ENCODE measurements at regions not wholly inside any gene's neighbourhood (a gene's known extent, or its start where the extent isn't known, plus 50 kb on each side); places are given as distances from the start of the nearest gene placed in this dataset.
"Not testable (repeated sequence)": the region's sequence is repeated elsewhere in the genome, so short reads cannot be mapped to it uniquely, and the experiment has no call there.

DNA sequence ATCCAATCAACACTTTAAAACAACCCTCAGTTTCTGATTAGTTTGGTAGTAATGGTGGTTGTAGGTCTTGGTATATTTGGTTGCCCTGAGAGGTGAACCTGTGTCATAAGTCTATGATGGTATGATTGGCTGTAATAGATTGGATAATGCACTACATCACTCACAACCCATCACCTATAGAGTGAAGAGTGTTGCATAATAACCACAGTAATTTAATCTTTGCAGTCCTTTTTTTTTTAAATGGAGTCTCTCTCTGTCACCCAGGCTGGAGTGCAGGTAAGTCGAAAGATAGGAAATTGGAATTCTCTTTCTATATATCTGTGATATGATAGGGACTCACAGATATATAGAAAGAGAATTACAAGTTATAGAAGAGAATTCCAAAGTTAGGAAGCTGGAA is 133.4 kb upstream of the PGR start:
- DNase-seq (ENCODE audit: extremely low read depth, low read depth) = no peak
- TF ChIP-seq, protein P1, sequence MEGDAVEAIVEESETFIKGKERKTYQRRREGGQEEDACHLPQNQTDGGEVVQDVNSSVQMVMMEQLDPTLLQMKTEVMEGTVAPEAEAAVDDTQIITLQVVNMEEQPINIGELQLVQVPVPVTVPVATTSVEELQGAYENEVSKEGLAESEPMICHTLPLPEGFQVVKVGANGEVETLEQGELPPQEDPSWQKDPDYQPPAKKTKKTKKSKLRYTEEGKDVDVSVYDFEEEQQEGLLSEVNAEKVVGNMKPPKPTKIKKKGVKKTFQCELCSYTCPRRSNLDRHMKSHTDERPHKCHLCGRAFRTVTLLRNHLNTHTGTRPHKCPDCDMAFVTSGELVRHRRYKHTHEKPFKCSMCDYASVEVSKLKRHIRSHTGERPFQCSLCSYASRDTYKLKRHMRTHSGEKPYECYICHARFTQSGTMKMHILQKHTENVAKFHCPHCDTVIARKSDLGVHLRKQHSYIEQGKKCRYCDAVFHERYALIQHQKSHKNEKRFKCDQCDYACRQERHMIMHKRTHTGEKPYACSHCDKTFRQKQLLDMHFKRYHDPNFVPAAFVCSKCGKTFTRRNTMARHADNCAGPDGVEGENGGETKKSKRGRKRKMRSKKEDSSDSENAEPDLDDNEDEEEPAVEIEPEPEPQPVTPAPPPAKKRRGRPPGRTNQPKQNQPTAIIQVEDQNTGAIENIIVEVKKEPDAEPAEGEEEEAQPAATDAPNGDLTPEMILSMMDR (IDR thresholded peaks at IDR 0.05; ENCODE audit: low read depth, low read length) = no peak

DNA sequence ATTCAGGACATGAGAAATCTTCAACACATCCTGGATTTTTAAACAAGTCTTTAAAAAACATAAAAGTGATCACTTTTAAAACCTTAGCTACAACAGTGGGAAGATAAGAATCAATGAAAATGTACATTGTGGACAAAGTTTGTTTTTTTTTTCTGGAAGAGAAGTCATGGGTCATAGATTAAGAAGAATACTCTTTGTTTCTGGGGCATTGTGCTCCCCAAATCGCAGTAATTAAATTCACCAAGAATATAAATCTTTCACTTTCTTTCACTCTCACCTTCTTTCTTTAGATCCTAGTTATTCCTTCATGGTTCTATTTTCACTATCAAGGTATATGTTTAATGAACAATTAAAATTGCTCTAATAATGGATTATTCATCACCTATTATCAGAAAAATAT is 132.6 kb upstream of the PGR start:
- TF ChIP-seq, protein P1 (IDR thresholded peaks at IDR 0.05; ENCODE audit: low read depth, low read length) = no peak
- no peak for DNase-seq (ENCODE audit: extremely low read depth, low read depth)

DNA sequence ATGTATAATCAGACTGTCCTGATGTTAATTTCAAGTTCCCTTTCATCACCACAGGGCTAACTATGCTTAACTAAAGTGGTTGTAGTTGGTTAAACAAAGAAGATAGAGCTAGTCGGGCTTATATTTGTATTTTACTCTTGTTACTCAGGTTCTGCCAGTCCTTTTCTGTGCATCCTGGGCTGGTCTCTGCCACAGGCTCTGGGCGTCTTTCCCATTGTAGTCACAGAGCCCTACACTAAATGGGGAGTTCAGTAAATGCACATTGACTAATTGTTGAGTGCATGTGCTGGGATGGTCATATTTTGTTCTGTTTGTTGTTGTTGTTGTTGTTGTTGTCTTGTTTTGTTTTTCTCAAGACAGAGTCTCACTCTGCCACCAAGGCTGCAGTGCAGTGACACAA is 125.4 kb upstream of the PGR start:
- DNase-seq (ENCODE audit: extremely low read depth, low read depth) = no peak
- TF ChIP-seq, protein P1 (IDR thresholded peaks at IDR 0.05; ENCODE audit: low read depth, low read length) = no peak

GRCh38 chr11:101254037-101254436 is 124.4 kb upstream of the PGR start:
- no peak for DNase-seq (ENCODE audit: extremely low read depth, low read depth)
- TF ChIP-seq, protein P1 (IDR thresholded peaks at IDR 0.05; ENCODE audit: low read depth, low read length) = no peak

GRCh38 chr11:101245635-101246034 is 116.0 kb upstream of the PGR start:
- not testable (repeated sequence) for DNase-seq (ENCODE audit: extremely low read depth, low read depth)

- not testable (repeated sequence) for DNase-seq (ENCODE audit: extremely low read depth, low read depth)
These were observed 115.5 kb upstream of the PGR start for GRCh38 chr11:101245081-101245480.

DNA sequence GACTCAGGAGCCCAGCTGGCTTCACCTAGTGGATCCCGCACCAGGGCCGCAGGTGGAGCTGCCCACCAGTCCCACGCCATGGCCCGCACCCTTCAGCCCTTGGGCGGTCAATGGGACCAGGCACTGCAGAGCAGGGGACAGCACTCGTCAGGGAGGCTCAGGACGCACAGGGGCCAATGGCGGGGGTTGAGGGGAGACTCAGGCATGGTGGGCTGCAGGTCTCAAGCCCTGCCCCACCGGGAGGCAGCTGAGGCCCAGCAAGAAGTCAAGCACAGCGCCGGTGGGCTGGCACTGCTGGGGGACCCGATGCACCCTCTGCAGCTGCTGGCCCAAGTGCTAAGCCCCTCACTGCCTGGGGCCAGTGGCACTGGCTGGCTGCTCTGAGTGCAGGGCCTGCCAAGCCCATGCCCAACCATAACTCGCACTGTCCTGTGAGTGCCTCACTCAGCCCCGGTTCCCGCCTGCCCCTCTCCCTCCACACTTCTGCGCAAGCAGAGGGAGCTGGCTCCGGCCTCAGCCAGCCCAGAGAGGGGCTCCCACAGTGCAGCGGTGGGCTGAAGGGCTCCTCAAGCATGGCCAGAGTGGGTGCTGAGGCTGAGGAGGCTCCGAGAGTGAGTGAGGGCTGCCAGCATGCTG is 111.7 kb upstream of the PGR start:
- DNase-seq (ENCODE audit: extremely low read depth, low read depth) = no peak
- TF ChIP-seq, protein P1 (IDR thresholded peaks at IDR 0.05; ENCODE audit: low read depth, low read length) = no peak

DNA sequence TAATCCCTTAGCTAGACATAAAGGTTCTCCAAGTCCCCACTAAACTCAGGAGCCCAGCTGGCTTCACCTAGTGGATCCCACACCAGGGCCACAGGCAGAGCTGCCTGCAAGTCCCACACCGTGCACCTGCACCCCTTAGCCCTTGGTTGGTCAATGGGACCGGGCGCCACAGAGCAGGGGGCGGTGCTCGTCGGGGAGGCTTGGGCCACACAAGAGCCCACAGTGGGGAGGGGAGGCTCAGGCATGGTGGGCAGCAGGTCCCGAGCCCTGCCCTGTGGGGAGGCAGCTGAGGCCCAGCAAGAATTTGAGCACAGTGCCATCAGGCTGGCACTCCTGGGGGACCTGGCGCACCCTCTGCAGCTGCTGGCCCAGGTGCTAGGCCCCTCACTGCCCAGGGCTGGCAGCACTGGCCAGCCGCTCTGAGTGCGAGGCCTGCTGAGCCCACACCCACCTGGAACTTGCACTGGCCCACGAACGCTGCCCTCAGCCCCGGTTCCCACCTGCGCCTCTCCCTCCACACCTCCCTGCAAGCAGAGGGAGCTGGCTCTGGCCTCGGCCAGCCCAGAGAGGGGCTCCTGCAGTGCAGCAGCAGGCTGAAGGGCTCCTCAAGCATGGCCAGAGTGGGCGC is 101.7 kb upstream of the PGR start:
- DNase-seq (ENCODE audit: extremely low read depth, low read depth) = not testable (repeated sequence)

DNA sequence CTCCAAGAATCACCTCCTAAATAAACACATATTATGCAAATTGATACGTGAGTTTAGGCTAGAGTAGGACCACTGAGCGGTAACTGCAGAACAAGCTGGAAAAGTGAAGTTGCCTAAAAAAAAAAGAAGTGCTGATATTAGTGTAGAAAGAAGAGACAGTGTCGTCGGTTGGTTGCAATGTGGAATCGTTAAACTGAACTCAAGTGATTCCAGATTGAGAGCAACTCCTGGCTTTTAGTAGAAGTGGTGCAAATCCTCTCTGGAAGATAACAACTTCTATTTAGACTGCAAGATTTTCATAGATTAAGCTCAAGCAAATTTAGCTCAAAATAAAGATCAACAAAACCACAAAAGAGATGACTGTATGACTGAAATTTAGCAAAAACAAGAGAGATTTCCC is 97.0 kb upstream of the PGR start:
- no peak for DNase-seq (ENCODE audit: extremely low read depth, low read depth)
- TF ChIP-seq, protein P1 (IDR thresholded peaks at IDR 0.05; ENCODE audit: low read depth, low read length) = no peak
